Kidney (tissue), 13 donors: ENCODE measurements at regions not wholly inside any gene's neighbourhood (a gene's known extent, or its start where the extent isn't known, plus 50 kb on each side); places are given as distances from the start of the nearest gene placed in this dataset.

ENCODE experiments used
- DNase-seq, 5 donors: peaks; one replicate each; pipeline ENCODE4 v3.0.0-alpha.2; 2013 to 2020
- FAIRE-seq: peaks from 2 replicates; lab custom pipeline; 2012; peaks lifted over from hg19 to GRCh38; lab: Jason Lieb, UNC
- H3K27ac ChIP-seq, 2 donors: one replicate each; pipeline ENCODE4 v1.7.0; 2013; ENCODE audit warnings: low read depth in 2 of 2, low read length in 2 of 2, inconsistent platforms in 1 of 2
- H3K27me3 ChIP-seq: one replicate; pipeline ENCODE4 v1.7.1; 2013; ENCODE audit warnings: low read length, inconsistent platforms; ENCODE audit not compliant: control insufficient read depth, insufficient read depth
- H3K36me3 ChIP-seq, 3 donors: one replicate each; pipeline versions ENCODE4 v1.7.0 to v1.7.1; 2013; ENCODE audit warnings: low read length in 3 of 3, control low read depth in 1 of 3, inconsistent platforms in 1 of 3; ENCODE audit not compliant: insufficient read depth in 3 of 3, control insufficient read depth in 2 of 3
- H3K4me1 ChIP-seq, 3 donors: one replicate each; pipeline versions ENCODE4 v1.7.0 to v1.7.1; 2013; ENCODE audit warnings: low read length in 3 of 3, inconsistent platforms in 1 of 3, low read depth in 1 of 3; ENCODE audit not compliant: control insufficient read depth in 2 of 3, insufficient read depth in 2 of 3
- H3K4me3 ChIP-seq, 3 donors: one replicate each; pipeline versions ENCODE4 v1.7.0 to v1.8.1; 2013; ENCODE audit warnings: low read length in 3 of 3, control low read depth in 1 of 3, inconsistent platforms in 1 of 3
- H3K9ac ChIP-seq, 3 donors: one replicate each; pipeline versions ENCODE4 v1.7.0 to v1.7.1; 2013; ENCODE audit warnings: low read length in 3 of 3, control low read depth in 1 of 3, inconsistent platforms in 1 of 3
- H3K9me3 ChIP-seq, 3 donors: one replicate each; pipeline versions ENCODE4 v1.7.0 to v1.7.1; 2013; ENCODE audit warnings: low read length in 3 of 3, control low read depth in 1 of 3, inconsistent platforms in 1 of 3; ENCODE audit not compliant: control insufficient read depth in 2 of 3, insufficient read depth in 1 of 3
- intact Hi-C: fragments of 100-400 bp; cut with DNase I; formaldehyde crosslinking; loops from one replicate; pipeline ENCODE4 v1.11.1; 2022
- TF ChIP-seq, protein P1 (sequence below): IDR thresholded peaks from 3 replicates; pipeline ENCODE4 v1.5.1; 2012; ENCODE audit warnings: mild to moderate bottlenecking, moderate library complexity, borderline replicate concordance; ENCODE audit not compliant: insufficient read depth; ENCODE audit errors: extremely low read depth
- donor health status: control.
- donor health status: control.
- donor health status: control.
- donor health status: control.
- donor health status: control.
- donor health status: DM: yes; HTN: yes; CAD: no.
- donor health status: Normal renal cell carcinoma (clear cell type).

DNA sequence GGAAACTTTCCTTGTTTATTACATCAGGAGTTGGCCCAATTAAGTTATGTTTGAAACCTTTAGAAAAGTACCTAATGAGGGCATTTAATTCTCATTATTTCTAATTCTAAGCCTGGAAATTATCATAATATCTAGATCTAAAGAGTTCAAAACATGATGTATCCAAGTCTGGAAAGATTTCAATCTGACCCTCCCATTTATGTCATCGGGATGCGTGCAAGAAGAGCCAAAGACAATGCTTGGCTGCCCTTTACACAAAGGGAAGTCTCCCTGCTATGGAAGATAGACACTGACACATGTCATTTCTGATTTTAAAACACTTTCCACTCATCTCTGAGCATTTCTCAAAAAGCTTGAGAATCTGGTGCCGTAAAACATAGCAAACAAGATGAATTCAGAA is 222.4 kb downstream of the ANTXR2 start:
- no peaks in the 10 kb centered on the region for H3K27me3 ChIP-seq
- H3K27ac ChIP-seq, result no peak overlapping the region
- no peak overlapping the region for H3K9ac ChIP-seq
- H3K4me1 ChIP-seq, result no peaks in the 10 kb centered on the region
- TF ChIP-seq, protein P1, sequence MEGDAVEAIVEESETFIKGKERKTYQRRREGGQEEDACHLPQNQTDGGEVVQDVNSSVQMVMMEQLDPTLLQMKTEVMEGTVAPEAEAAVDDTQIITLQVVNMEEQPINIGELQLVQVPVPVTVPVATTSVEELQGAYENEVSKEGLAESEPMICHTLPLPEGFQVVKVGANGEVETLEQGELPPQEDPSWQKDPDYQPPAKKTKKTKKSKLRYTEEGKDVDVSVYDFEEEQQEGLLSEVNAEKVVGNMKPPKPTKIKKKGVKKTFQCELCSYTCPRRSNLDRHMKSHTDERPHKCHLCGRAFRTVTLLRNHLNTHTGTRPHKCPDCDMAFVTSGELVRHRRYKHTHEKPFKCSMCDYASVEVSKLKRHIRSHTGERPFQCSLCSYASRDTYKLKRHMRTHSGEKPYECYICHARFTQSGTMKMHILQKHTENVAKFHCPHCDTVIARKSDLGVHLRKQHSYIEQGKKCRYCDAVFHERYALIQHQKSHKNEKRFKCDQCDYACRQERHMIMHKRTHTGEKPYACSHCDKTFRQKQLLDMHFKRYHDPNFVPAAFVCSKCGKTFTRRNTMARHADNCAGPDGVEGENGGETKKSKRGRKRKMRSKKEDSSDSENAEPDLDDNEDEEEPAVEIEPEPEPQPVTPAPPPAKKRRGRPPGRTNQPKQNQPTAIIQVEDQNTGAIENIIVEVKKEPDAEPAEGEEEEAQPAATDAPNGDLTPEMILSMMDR, result no peak
- H3K9me3 ChIP-seq, result no peaks in the 10 kb centered on the region
- FAIRE-seq, result no peak
- no peak overlapping the region for H3K4me3 ChIP-seq
- intact Hi-C loops, result no loop called here
- no peak for DNase-seq
- H3K36me3 ChIP-seq, result no peaks in the 10 kb centered on the region

DNA sequence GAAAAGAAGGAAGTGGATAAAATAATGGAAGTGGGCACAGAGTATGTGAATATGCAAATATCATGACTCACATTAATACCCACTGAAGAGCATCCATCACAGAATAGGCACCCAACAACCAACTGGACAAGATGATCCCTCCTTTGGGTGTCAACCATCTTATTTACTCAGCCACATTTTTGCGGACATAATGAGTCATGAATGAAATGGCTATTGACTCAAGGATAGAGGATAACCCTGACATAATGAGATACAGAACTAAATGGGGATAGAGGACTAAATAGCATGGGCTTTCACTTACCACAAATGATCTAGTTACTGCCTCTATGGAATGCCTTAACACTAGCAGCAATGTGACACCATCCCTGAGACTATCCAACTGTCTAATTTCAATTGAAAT is 224.7 kb downstream of the ANTXR2 start:
- H3K4me3 ChIP-seq, result no peak overlapping the region
- peaks cover 0 to 2% (median 0%) of the 10 kb centered on the region in 3 donors for H3K9me3 ChIP-seq
- TF ChIP-seq, protein P1, result no peak
- H3K27me3 ChIP-seq, result no peaks in the 10 kb centered on the region
- no peak overlapping the region for H3K9ac ChIP-seq
- no peak overlapping the region for H3K27ac ChIP-seq
- intact Hi-C loops, result no loop called here
- no peaks in the 10 kb centered on the region for H3K4me1 ChIP-seq
- DNase-seq (no peak), FAIRE-seq (no peak)
- no peaks in the 10 kb centered on the region for H3K36me3 ChIP-seq

DNA sequence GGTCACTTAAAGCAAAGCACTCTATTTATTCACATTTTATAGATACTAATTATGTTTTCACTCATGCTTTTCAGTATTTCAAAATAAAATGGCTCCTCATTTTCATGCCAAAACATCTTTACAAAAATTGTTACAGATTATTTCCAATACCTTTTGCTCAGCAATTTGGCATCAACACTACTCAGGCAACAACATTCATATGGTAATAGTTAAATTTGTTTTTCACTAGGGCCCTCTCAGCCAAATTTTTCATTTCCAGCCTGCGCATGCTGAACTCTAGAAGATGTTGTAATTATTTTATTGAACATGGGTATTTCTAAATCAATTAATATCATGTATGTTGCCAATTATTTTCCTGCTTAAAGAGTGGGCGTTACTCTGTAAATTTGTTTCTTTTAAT is 225.6 kb downstream of the ANTXR2 start:
- FAIRE-seq, result no peak
- no peaks in the 10 kb centered on the region for H3K4me1 ChIP-seq
- H3K27ac ChIP-seq, result no peak overlapping the region
- H3K9me3 ChIP-seq, result peaks cover 0 to 5% (median 0%) of the 10 kb centered on the region in 3 donors
- no peak overlapping the region for H3K9ac ChIP-seq
- H3K4me3 ChIP-seq, result no peak overlapping the region
- DNase-seq, result no peak
- TF ChIP-seq, protein P1, result no peak
- H3K36me3 ChIP-seq, result no peaks in the 10 kb centered on the region
- H3K27me3 ChIP-seq, result no peaks in the 10 kb centered on the region
- intact Hi-C loops, result no loop called here

DNA sequence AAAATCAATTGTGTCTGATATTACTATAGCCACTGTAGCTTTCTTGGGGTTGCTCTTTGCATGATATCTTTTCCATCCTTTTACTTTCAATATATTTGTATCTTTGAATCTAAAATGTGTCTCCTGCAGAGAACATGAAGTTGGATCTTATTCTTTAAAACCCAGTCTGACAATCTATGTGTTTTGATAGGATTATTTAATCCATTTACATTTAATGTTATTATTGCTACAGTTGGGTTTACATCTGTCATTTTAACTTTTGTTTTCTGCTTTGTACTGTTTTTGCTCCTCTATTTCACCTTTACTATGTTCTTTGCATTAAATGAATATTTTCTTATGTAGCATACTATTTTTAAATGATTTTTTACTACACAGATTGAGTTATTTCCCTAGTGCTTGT is 230.9 kb downstream of the ANTXR2 start:
- DNase-seq (no peak), FAIRE-seq (no peak)
- TF ChIP-seq, protein P1, result no peak
- intact Hi-C loops, result no loop called here
- H3K36me3 ChIP-seq, result no peaks in the 10 kb centered on the region
- H3K27me3 ChIP-seq, result no peaks in the 10 kb centered on the region
- H3K4me1 ChIP-seq, result no peaks in the 10 kb centered on the region
- no peak overlapping the region for H3K27ac ChIP-seq
- no peak overlapping the region for H3K9ac ChIP-seq
- no peak overlapping the region for H3K4me3 ChIP-seq
- H3K9me3 ChIP-seq, result peaks cover 0 to 5% (median 2%) of the 10 kb centered on the region in 3 donors
